OCI-LY3 (cell line): ENCODE measurements at regions not wholly inside any gene's neighbourhood (a gene's known extent, or its start where the extent isn't known, plus 50 kb on each side); places are given as distances from the start of the nearest gene placed in this dataset.

Source experiments
- CTCF ChIP-seq: fragments of 200-600, 300-600 bp; sonication (generic); IDR thresholded peaks from 2 replicates; pipeline ENCODE4 v1.5.1; 2014; ENCODE audit warnings: antibody characterized with exemption, low read length, low read depth
- EZH2phosphoT487 ChIP-seq: fragments of 200-600 bp; shearing (Covaris generic); IDR thresholded peaks from 2 replicates; pipeline ENCODE4 v1.6.1; 2018; ENCODE audit warnings: antibody characterized with exemption, mixed run types, low read depth

DNA sequence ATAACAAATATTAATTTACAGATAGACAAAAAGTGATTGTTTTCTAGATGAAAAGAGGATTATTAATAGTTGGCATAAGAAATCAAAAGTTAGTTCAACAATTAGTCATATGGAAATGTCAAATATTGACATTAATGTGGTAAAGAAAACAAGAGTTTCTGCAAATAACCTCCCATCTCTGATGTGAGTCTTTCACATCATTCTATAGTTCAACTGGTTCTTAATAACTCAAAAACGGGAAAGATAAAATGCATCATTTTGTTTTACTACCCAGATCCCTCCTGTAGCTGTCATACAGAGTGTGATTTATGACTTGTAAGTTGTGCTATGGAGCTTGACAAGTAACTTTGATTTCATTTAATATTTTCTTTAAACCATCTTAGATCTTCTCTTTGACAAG, 594.8 kb downstream of the ZWINT start:
- TF ChIP-seq CTCF (no peak), EZH2phosphoT487 (no peak)
